ENCODE measurements at regions not wholly inside any gene's neighbourhood (a gene's known extent, or its start where the extent isn't known, plus 50 kb on each side); places are given as distances from the start of the nearest gene placed in this dataset.

GRCh38 chr13:103996733-103997132 is 930.5 kb upstream of the SLC10A2 start:
- no peak overlapping the region for H3K4me3 ChIP-seq (replicated peaks in 1 of 2; ENCODE audit: low read depth in 2 of 2, low read length in 2 of 2)
- no peak for DNase-seq (ENCODE audit: low read depth in 2 of 2)
- TF ChIP-seq CTCF (IDR thresholded peaks at IDR 0.05; ENCODE audit: low read depth, low read length): no peak

- DNase-seq (ENCODE audit: low read depth in 2 of 2): no peak
- TF ChIP-seq CTCF (IDR thresholded peaks at IDR 0.05; ENCODE audit: low read depth, low read length): no peak
- no peak overlapping the region for H3K4me3 ChIP-seq (replicated peaks in 1 of 2; ENCODE audit: low read depth in 2 of 2, low read length in 2 of 2)
These were observed 917.7 kb upstream of the SLC10A2 start for GRCh38 chr13:103983948-103984347.

DNA sequence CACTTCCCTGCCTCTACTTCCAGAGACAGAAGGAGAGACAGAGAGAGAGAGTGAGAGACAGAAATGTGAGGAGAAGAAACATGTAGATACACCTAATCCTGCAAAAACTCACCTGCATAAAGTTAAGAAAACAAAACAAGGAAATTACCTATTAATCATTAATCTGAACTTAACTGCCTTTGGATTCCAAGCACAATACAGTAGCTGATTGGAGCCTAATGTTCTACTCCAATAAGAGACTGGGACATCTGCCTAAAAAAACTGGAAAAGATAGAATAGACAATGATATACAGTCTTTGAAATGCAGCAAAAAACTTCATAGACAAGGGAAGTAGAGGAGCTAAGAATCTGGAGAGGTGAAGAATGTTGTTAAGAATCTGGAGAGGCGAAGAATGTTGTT is 910.2 kb upstream of the SLC10A2 start:
- H3K4me3 ChIP-seq (replicated peaks in 1 of 2; ENCODE audit: low read depth in 2 of 2, low read length in 2 of 2): no peak overlapping the region
- TF ChIP-seq CTCF (IDR thresholded peaks at IDR 0.05; ENCODE audit: low read depth, low read length): no peak
- DNase-seq (ENCODE audit: low read depth in 2 of 2): no peak

DNA sequence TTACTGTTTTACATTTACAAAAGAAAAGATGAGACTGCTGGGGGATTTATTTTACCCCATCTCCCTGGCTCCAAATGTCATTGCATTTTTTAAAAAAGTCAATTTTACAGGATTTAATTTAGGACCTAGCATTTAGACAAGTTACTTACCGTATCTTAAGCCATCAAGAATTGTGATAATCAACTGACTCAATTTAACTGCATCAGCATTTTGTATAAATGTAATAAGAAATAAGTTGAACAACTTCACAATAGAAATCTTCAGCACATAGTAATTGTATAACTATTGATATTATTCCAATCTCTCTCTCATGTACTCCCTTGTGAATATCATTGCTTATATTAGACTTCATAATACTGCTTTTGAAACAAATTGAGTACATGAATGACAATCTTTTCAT is 907.5 kb upstream of the SLC10A2 start:
- H3K4me3 ChIP-seq (replicated peaks in 1 of 2; ENCODE audit: low read depth in 2 of 2, low read length in 2 of 2): no peak overlapping the region
- no peak for DNase-seq (ENCODE audit: low read depth in 2 of 2)
- TF ChIP-seq CTCF (IDR thresholded peaks at IDR 0.05; ENCODE audit: low read depth, low read length): no peak

- TF ChIP-seq CTCF (IDR thresholded peaks at IDR 0.05; ENCODE audit: low read depth, low read length): no peak
- DNase-seq (ENCODE audit: low read depth in 2 of 2): no peak
- H3K4me3 ChIP-seq (replicated peaks in 1 of 2; ENCODE audit: low read depth in 2 of 2, low read length in 2 of 2): no peak overlapping the region
These were observed 903.4 kb upstream of the SLC10A2 start for GRCh38 chr13:103969520-103970050.

DNA sequence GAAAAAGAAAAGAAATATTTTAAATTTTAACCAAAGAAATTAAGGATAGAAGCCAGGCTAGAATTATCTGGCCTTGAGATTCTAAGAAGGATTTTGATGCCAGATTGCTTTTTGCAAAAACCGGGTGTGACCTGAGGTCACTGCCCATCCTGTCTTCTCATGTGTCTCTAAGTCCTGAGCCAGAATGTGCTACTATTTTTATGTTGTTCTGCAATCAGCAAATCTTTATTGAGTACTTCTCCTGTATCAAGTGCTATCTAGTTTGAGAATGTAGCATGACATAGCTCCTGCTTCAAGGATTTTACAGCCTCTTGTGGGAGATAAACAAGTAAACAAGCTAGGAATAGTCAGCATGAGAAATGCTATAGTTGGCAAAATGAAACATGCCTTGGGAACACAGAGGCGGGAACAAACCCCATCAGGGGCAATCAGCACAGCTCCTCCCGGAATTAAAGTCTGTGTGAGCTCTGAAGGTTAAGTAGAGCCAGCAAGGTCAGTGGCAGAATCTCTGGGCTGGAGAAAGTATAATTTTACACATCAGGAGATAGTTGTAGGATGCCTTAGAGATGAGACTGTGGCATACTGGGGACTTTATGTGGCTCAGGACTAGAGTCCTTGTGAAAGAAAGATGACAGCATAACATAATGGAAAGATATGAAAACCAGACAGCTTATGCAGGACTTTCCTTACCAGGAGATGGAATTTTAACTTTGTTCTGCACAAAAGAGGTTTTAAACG is 899.5 kb upstream of the SLC10A2 start:
- TF ChIP-seq CTCF (IDR thresholded peaks at IDR 0.05; ENCODE audit: low read depth, low read length): no peak
- H3K4me3 ChIP-seq (replicated peaks in 1 of 2; ENCODE audit: low read depth in 2 of 2, low read length in 2 of 2): no peak overlapping the region
- no peak for DNase-seq (ENCODE audit: low read depth in 2 of 2)

DNA sequence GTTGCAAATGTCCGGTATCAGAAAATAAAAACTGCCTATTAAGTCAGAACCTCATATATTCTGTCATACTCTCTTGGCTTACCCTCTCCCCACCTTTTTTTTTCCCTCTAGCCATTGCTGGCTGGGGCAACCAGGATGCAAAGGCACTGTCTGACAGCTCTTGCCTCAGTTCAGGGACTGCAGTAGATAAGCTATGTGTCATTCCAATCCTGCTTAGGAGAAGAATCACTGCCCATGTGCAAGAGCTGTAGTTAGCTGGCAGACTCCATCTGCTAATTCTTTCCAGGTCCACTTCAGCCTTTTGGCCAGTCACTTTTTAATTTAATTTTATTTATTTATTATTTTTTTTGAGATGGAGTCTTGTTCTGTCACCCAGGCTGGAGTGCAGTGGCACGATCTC is 895.6 kb upstream of the SLC10A2 start:
- no peak for DNase-seq (ENCODE audit: low read depth in 2 of 2)
- no peak for TF ChIP-seq CTCF (IDR thresholded peaks at IDR 0.05; ENCODE audit: low read depth, low read length)
- no peak overlapping the region for H3K4me3 ChIP-seq (replicated peaks in 1 of 2; ENCODE audit: low read depth in 2 of 2, low read length in 2 of 2)
